GM19463 (cell line): ENCODE measurements at regions not wholly inside any gene's neighbourhood (a gene's known extent, or its start where the extent isn't known, plus 50 kb on each side); places are given as distances from the start of the nearest gene placed in this dataset.
"Not testable (repeated sequence)": the region's sequence is repeated elsewhere in the genome, so short reads cannot be mapped to it uniquely, and the experiment has no call there.

ENCODE experiments used
- ATAC-seq: cut with Tn5 transposase; IDR thresholded peaks from one replicate; pipeline ENCODE4 v1.9.1; 2021; ENCODE audit warnings: mild to moderate bottlenecking, moderate library complexity; ENCODE audit not compliant: unreplicated experiment

DNA sequence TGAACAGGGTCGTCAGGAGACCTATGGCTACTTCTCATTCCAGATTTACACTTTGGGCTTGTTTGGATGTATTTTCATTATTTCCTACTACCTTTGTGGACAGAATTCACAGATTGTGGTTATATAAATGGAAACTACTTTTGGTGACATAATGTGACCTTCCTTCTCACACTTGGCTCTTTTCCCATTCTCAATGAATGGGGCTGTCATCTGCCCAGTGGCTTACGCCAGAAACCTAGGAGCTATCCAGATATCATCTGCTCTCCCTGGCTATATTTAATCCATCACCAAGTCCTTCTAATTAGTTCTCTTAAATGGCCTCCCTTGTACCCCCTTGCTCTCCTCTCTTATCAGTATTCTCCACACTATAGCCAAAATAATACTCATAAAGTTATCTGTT, 1606.8 kb downstream of the KHDRBS2 start:
- ATAC-seq = no peak

DNA sequence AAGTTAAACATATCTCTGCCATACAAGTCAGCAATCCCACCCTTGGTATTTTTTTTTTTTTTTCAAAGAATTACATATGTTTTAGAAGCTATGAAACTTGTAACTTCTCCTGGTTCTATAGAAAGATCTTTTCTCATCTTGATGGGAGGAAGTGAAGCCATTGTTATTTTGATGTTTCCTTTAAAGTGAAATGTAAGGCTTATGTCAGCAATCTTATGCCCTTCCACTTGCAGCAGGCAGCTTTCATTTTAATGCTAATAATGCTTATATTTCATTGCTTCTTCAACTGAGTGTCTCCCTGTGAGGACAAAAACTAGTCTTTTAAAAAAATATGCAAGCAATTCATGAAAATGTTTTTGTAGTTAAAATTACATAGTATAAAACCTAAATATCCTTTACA, 1614.7 kb downstream of the KHDRBS2 start:
- no peak for ATAC-seq

GRCh38 chr6:60670036-60670435, 1616.0 kb downstream of the KHDRBS2 start:
- no peak for ATAC-seq

DNA sequence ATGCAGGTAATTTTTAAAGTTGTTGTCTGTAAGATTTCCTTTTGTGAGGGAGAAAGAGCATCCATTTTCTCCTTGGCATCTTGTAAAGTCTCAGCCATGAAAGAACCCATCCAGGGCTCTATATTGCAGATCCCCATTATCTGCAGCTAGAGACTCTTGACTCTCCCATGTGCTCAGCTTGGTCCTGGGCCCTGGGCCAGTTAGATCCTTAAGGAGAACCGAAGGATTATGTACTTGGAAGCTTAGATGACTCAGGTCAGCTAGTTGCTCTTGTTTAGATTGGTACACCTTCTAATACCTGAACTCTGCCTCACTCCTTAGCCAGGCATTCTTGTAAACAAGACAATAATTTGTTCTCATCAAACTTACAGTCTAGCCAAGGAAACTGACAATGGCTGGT, 1617.6 kb downstream of the KHDRBS2 start:
- no peak for ATAC-seq

DNA sequence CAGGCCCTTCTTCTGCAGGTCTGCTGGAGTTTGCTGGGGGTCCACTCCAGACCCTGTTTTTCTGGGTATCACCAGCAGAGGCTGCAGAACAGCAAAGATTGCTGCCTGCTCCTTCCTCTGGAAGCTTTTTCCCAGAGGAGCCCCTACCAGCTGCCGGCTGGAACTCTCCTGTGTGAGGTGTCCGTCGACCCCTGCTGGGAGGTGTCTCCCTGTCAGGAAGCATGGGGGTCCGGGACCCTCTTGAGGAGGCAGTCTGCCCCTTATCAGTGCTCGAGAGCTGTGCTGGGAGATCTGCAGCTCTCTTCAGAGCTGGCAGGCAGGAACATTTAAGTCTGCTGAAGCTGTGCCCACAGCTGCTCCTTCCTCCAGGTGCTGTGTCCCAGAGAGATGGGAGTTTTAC, 1622.8 kb downstream of the KHDRBS2 start:
- not testable (repeated sequence) for ATAC-seq

DNA sequence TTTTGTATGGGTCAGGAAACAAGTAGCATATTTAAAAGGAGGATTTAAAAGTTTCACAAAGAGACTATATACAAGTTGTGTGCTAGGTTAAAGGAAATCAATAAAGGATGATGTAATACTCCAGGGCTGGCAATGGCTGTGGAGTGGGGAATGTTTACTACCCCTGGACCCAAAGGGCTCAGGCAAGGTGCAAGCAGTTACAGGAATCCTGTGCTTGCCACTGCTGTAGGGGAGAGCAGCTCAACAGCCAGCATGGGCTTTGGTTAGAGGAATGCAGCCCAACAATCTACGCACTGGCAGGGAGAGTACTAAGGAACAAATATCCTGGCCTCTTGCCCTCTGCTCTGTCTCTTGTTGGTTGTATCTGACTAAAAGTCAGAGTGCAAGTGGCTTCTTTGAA, 1642.2 kb downstream of the KHDRBS2 start:
- no peak for ATAC-seq

- not testable (repeated sequence) for ATAC-seq
These were observed 1646.8 kb downstream of the KHDRBS2 start for GRCh38 chr6:60639185-60639584.
